GM10266 (cell line): ENCODE measurements at regions not wholly inside any gene's neighbourhood (a gene's known extent, or its start where the extent isn't known, plus 50 kb on each side); places are given as distances from the start of the nearest gene placed in this dataset.

ENCODE experiments used
- DNase-seq: peaks from one replicate; pipeline ENCODE4 v3.0.0; 2012; ENCODE audit errors: extremely low spot score
- TF ChIP-seq, protein P1 (sequence below): IDR thresholded peaks from 2 replicates; pipeline ENCODE4 v1.5.1; 2012; ENCODE audit warnings: mild to moderate bottlenecking, low read depth; ENCODE audit not compliant: control insufficient read depth, insufficient read depth; ENCODE audit errors: missing control alignments

DNA sequence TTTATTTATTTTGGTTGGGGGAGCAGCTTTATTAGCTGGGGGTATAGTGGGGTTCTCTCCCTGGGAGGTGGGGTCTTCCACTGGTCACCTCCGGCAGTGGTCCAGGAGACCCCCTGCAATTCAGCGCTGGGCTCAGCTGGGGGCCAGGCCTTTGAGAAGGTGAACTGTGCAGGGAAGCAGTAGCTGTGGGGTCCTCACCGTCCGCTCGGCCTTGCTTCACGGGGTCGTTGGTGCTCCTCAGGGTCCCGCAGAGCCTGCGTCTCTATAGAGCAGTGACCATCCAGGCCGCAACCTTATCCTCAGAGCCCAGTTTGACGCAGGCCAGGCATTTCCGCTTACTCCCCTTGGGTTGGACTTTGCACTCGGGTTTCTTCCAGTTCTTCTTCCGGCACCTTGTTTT lies 1954.7 kb downstream of the TP53TG3F start:
- TF ChIP-seq, protein P1, sequence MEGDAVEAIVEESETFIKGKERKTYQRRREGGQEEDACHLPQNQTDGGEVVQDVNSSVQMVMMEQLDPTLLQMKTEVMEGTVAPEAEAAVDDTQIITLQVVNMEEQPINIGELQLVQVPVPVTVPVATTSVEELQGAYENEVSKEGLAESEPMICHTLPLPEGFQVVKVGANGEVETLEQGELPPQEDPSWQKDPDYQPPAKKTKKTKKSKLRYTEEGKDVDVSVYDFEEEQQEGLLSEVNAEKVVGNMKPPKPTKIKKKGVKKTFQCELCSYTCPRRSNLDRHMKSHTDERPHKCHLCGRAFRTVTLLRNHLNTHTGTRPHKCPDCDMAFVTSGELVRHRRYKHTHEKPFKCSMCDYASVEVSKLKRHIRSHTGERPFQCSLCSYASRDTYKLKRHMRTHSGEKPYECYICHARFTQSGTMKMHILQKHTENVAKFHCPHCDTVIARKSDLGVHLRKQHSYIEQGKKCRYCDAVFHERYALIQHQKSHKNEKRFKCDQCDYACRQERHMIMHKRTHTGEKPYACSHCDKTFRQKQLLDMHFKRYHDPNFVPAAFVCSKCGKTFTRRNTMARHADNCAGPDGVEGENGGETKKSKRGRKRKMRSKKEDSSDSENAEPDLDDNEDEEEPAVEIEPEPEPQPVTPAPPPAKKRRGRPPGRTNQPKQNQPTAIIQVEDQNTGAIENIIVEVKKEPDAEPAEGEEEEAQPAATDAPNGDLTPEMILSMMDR: no peak
- DNase-seq: no peak

DNA sequence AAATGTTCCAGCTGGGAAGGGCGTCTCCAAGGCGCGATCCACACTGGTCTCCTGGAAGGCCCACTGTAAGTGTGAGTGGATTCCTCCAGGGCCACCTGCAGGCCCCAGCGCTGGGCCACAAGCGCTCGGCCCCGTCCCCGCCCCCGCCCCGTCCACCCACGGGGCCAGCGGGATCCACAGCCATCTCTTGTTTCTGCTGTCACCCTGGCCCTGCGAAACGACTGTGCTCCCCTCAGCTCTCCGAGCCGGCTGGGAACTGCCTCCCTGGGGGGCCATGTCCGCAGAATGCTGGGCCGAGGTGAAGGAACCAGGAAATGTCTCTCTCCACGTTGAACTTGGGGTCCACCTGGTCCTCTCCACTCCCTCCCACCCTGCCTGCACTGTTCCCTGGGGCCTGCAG lies 1955.2 kb downstream of the TP53TG3F start:
- TF ChIP-seq, protein P1: no peak
- no peak for DNase-seq

DNA sequence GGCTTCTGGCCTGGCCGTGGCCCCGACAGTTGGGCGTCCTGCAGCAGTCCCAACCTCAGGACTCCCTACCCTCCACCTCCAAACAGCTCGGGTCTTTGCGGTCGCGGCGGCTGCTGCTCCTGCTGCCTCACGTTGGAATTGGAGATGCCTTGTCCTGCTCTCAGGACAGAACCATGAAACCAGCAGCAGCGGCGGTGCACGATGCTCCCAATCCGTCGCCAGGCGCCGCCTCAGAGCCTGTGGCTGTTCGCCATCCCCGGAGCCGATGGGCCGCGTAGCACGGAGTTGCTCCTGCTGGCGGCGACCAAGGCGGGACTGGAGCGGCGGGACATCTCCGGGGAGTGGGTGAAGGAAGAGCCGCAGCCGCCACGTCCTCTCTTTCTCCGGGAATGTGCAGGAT lies 1965.9 kb downstream of the TP53TG3F start:
- no peak for DNase-seq
- TF ChIP-seq, protein P1: no peak

DNA sequence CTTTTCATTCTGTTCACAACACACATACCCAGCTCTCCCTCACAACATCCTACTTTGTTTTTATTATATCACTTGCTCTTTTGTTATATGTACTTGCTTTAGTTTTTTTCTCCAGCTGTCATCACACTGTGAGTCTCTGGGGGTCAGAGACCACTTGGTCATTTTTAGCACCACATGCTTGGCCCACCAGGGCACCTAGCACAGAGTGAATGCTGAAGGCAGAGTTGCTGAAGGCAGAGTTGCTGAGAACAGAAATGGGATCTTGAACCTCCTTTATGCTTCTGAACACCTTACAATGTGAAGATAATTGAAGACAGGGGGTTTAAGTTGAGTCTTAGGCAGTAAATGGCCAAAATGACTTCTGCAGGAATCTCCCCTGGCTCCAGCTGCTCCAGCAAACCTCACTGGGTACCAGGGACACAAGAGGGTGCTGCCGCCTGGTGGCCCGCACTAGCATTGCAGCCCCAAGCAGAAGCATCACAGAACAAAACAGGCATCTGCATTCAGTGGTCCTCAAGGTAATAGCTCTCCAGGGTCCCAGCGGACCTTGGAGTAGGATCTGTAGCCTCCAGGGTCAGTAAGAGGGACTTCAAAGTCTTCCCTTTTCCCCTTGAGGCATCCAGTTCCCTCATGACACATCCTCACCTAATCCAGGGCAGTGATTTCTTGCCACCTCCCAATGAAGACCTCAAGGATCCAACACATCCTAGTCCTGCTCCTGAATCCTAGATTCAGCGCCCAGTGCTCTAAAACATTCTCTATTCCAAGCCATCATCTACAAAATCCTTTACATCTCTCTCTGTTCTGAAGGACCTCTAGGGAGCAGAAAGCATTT lies 1972.6 kb downstream of the TP53TG3F start:
- DNase-seq: no peak

DNA sequence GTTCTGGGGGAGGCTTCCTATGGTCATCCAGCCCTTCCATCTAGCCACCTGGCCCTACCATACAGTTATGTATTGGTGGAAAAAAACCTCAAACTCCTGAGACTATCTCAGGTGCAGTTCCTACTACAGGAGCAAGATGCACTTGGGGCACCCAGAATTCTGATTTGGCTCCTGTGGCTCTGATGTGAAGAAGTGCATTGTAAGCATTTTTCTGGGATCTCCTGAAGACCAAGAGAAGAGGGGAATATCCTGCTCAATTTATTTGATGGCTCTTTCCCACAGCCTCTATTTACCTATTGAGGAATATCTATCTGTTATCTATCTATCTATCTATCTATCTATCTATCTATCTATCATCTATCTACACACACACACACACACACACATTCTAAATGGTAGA lies 1981.5 kb downstream of the TP53TG3F start:
- TF ChIP-seq, protein P1: no peak
- DNase-seq: no peak

More for the DNA sequence above, 1972.6 kb downstream of the TP53TG3F start:
- TF ChIP-seq, protein P1: peak; percentile 38

DNA sequence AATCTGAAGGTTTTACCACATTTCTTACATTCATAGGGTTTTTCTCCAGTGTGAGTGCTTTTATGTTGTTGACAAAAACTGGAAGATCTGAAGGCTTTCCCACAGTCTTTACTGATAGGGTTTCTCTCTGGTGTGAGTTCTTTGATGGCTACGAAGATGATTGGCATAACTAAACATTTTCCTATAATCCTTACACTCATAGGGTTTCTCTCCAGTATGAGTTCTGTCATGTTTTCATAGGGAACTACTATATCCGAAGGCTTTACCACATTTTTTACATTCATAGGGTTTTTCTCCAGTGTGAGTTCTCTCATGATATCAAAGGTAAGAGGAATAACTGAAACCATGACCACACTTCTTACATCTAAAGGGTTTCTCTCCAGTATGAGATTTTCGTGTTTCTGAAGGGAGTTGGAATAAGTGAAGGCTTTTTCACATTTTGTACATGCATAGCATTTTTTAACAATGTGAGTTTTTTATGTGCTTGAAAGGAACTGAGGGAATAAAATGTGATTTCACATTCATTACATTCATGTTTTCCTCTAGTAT lies 1987.7 kb downstream of the TP53TG3F start:
- TF ChIP-seq, protein P1: no peak
- DNase-seq: no peak

DNA sequence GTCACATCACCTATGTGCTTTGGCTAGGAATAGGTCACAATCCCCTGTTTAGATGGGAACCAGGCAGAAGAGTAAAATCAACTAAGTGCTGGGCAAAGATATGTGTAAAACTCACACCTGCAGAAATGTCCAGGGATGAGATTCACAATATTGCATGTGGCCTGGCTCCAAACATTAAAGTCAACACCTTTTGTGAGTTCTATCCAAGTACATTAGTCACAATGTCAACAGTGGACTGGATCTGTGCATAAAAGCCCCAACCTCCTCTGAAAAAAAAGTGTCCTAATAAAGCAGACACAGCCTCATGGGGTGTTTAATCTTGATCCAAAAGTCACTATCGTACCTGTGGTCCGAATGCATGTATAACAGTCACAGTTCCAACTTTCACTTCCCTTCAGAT lies 1990.3 kb downstream of the TP53TG3F start:
- TF ChIP-seq, protein P1: no peak
- no peak for DNase-seq
